ENCODE measurements at regions not wholly inside any gene's neighbourhood (a gene's known extent, or its start where the extent isn't known, plus 50 kb on each side); places are given as distances from the start of the nearest gene placed in this dataset.

- TF ChIP-seq ZNF552 (CRISPR knock-in tag; IDR thresholded peaks at IDR 0.05; ENCODE audit: borderline replicate concordance) (no peak), THAP8 (CRISPR knock-in tag; IDR thresholded peaks at IDR 0.05; ENCODE audit: borderline replicate concordance) (no peak), ZNF775 (CRISPR knock-in tag; IDR thresholded peaks at IDR 0.05; ENCODE audit: borderline replicate concordance) (no peak), ZFP36L2 (CRISPR knock-in tag; IDR thresholded peaks at IDR 0.05) (no peak), ZBTB33 (CRISPR knock-in tag; IDR thresholded peaks at IDR 0.05) (no peak), ZNF770 (CRISPR knock-in tag; IDR thresholded peaks at IDR 0.05) (peak; percentile 35; the same call in 1 of the 2 replicates), CREB1 (IDR thresholded peaks at IDR 0.05) (no peak), CREB1 (CRISPR knock-in tag; IDR thresholded peaks at IDR 0.05) (peak; percentile 81), KMT2B (CRISPR knock-in tag; IDR thresholded peaks at IDR 0.05) (no peak), ZFP41 (CRISPR knock-in tag; IDR thresholded peaks at IDR 0.05; ENCODE audit: borderline replicate concordance) (no peak), ZSCAN29 (CRISPR knock-in tag; conservative IDR thresholded peaks at IDR 0.05) (no peak), TGIF2 (CRISPR knock-in tag; IDR thresholded peaks at IDR 0.05) (peak; percentile 22; the same call in 1 of the 2 replicates), ELF4 (CRISPR knock-in tag; IDR thresholded peaks at IDR 0.05; ENCODE audit: borderline replicate concordance) (no peak), GLI4 (CRISPR knock-in tag; IDR thresholded peaks at IDR 0.05; ENCODE audit: borderline replicate concordance) (no peak), TBL1XR1 (IDR thresholded peaks at IDR 0.05; ENCODE audit: borderline replicate concordance, low read length, partially characterized antibody) (peak; percentile 33), ZNF441 (CRISPR knock-in tag; IDR thresholded peaks at IDR 0.05; ENCODE audit: borderline replicate concordance) (no peak), CEBPB (IDR thresholded peaks at IDR 0.05; ENCODE audit: borderline replicate concordance, low read depth, low read length) (peak; percentile 94), THYN1 (CRISPR knock-in tag; IDR thresholded peaks at IDR 0.05; ENCODE audit: borderline replicate concordance, low read depth) (no peak), IRF2 (CRISPR knock-in tag; IDR thresholded peaks at IDR 0.05) (peak; percentile 64; the same call in 1 of the 2 replicates), ZNF331 (CRISPR knock-in tag; IDR thresholded peaks at IDR 0.05) (peak; percentile 72; the same call in 1 of the 2 replicates), ZBTB4 (CRISPR knock-in tag; IDR thresholded peaks at IDR 0.05; ENCODE audit: borderline replicate concordance) (no peak), BRCA1 (CRISPR knock-in tag; IDR thresholded peaks at IDR 0.05) (no peak), RARA (CRISPR knock-in tag; IDR thresholded peaks at IDR 0.05) (peak; percentile 82)
Observed at GRCh38 chr1:55530749-55531478, 315.8 kb upstream of the USP24 start (continued).
